ENCODE measurements at regions not wholly inside any gene's neighbourhood (a gene's known extent, or its start where the extent isn't known, plus 50 kb on each side); places are given as distances from the start of the nearest gene placed in this dataset.
A peak's percentile ranks its signal among the peaks of the same experiment; 100 is the strongest.
"Not testable (repeated sequence)": the region's sequence is repeated elsewhere in the genome, so short reads cannot be mapped to it uniquely, and the experiment has no call there.

- not testable (repeated sequence) for DNase-seq
These were observed 94.3 kb downstream of the KCNJ12 start for GRCh38 chr17:21470422-21470821.

GRCh38 chr17:21470861-21471260, 94.7 kb downstream of the KCNJ12 start:
- no peak for DNase-seq

GRCh38 chr17:21474815-21475214, 98.7 kb downstream of the KCNJ12 start:
- DNase-seq, result no peak

GRCh38 chr17:21475571-21475970, 99.4 kb downstream of the KCNJ12 start:
- no peak for DNase-seq

GRCh38 chr17:21476867-21477266, 100.7 kb downstream of the KCNJ12 start:
- no peak for DNase-seq

GRCh38 chr17:21482189-21482865, 106.2 kb downstream of the KCNJ12 start:
- DNase-seq, result no peak

- not testable (repeated sequence) for DNase-seq
These were observed 111.9 kb downstream of the KCNJ12 start for GRCh38 chr17:21488043-21488442.

GRCh38 chr17:21493993-21494392, 117.8 kb downstream of the KCNJ12 start:
- no peak for DNase-seq

- DNase-seq, result no peak
These were observed 119.1 kb downstream of the KCNJ12 start for GRCh38 chr17:21495281-21495680.

GRCh38 chr17:21500064-21500463, 123.9 kb downstream of the KCNJ12 start:
- no peak for DNase-seq

- not testable (repeated sequence) for DNase-seq
These were observed 126.0 kb downstream of the KCNJ12 start for GRCh38 chr17:21501927-21502700.

GRCh38 chr17:21505819-21506815, 130.0 kb downstream of the KCNJ12 start:
- DNase-seq, result no peak

GRCh38 chr17:21507806-21508205, 131.6 kb downstream of the KCNJ12 start:
- not testable (repeated sequence) for DNase-seq

- DNase-seq, result no peak
These were observed 132.1 kb downstream of the KCNJ12 start for GRCh38 chr17:21508211-21508610.

- DNase-seq, result not testable (repeated sequence)
These were observed 133.2 kb downstream of the KCNJ12 start for GRCh38 chr17:21509356-21509755.

- DNase-seq, result no peak
These were observed 134.7 kb downstream of the KCNJ12 start for GRCh38 chr17:21510686-21511362.

GRCh38 chr17:21511363-21512195, 135.4 kb downstream of the KCNJ12 start:
- DNase-seq, result peak; percentile 36

- DNase-seq, result no peak
These were observed 136.3 kb downstream of the KCNJ12 start for GRCh38 chr17:21512307-21513011.

GRCh38 chr17:21513012-21513570, 136.9 kb downstream of the KCNJ12 start:
- DNase-seq, result peak; percentile 68

- not testable (repeated sequence) for DNase-seq
These were observed 138.4 kb downstream of the KCNJ12 start for GRCh38 chr17:21514567-21514966.
